Right cardiac atrium (tissue), 5 donors: ENCODE measurements at regions not wholly inside any gene's neighbourhood (a gene's known extent, or its start where the extent isn't known, plus 50 kb on each side); places are given as distances from the start of the nearest gene placed in this dataset.

Experiments used
- ATAC-seq, 2 donors: fragments of 200-7000 bp; cut with Tn5 transposase; one replicate each; pipeline versions ENCODE4 v1.8.0 to v1.9.1; 2020; ENCODE audit warnings: moderate library complexity in 2 of 2, mild to moderate bottlenecking in 1 of 2
- DNase-seq, 3 donors: peaks; one replicate each; pipeline ENCODE4 v3.0.0-alpha.2; 2020
- H3K27ac ChIP-seq: one replicate; pipeline ENCODE4 v1.5.1; 2013; ENCODE audit warnings: mild to moderate bottlenecking, low read length, control low read depth, moderate library complexity
- H3K27me3 ChIP-seq: one replicate; pipeline ENCODE4 v1.6.1; 2013; ENCODE audit not compliant: control insufficient read depth, insufficient read depth
- H3K4me1 ChIP-seq: one replicate; pipeline ENCODE4 v1.6.1; 2013; ENCODE audit warnings: low read length; ENCODE audit not compliant: control insufficient read depth, insufficient read depth
- H3K4me3 ChIP-seq: one replicate; pipeline ENCODE4 v1.5.1; 2013; ENCODE audit warnings: low read length, control low read depth
- H3K9me3 ChIP-seq: one replicate; pipeline ENCODE4 v1.6.1; 2013; ENCODE audit warnings: low read length; ENCODE audit not compliant: control insufficient read depth
- WGBS: extraction: QIAGEN DNeasy Blood & Tissue Kit; methylation state at CpG from one replicate; pipeline ENCODE4 v1.1.7; 2013; 5-methylcytosine and 5-hydroxymethylcytosine counted together
- intact Hi-C, 4 donors: fragments of 100-400 bp; cut with DNase I; formaldehyde crosslinking; loops; one replicate each; pipeline versions ENCODE4 v1.11.0 to v1.14.0; 2022 to 2023
- donor health status: healthy with polysubstance abuse.
- donor health status: DM: no; HTN: yes; CAD: no.
- donor health status: DM: no; HTN: no; CAD: no.
- donor health status: DM: no; HTN: yes; CAD: no; lungs with severe emphysema.
- donor health status: DM: yes; HTN: yes; CAD: no.

- intact Hi-C loops = loop anchor here in 1 of 4 donors (10.0 kb wide), 1 partner anchor 67 kb away; no protein-coding TSS in a partner anchor
- DNase-seq = no peak
- ATAC-seq = no peak
Measured at GRCh38 chr15:77781151-77781945, 148.6 kb upstream of the LINGO1 start.

GRCh38 chr15:77778802-77779201 lies 146.1 kb upstream of the LINGO1 start:
- no peaks in the 10 kb centered on the region for H3K27me3 ChIP-seq
- intact Hi-C loops = no loop called here
- DNase-seq = no peak

More at GRCh38 chr15:77781151-77781945, 148.6 kb upstream of the LINGO1 start:
- no peak overlapping the region for H3K27ac ChIP-seq
- no peaks in the 10 kb centered on the region for H3K9me3 ChIP-seq
- 81% methylated on average over 16 of the region's 16 CpGs for WGBS
- H3K27me3 ChIP-seq = no peaks in the 10 kb centered on the region
- H3K4me1 ChIP-seq = no peaks in the 10 kb centered on the region
- no peak overlapping the region for H3K4me3 ChIP-seq

GRCh38 chr15:77775837-77776236 lies 143.1 kb upstream of the LINGO1 start:
- intact Hi-C loops = no loop called here
- no peaks in the 10 kb centered on the region for H3K9me3 ChIP-seq
- ATAC-seq (no peak), DNase-seq (no peak)
- H3K27me3 ChIP-seq = no peaks in the 10 kb centered on the region
- no peaks in the 10 kb centered on the region for H3K4me1 ChIP-seq
- 74% methylated on average over 10 of the region's 10 CpGs for WGBS
- no peak overlapping the region for H3K27ac ChIP-seq
- H3K4me3 ChIP-seq = no peak overlapping the region

More at GRCh38 chr15:77778802-77779201, 146.1 kb upstream of the LINGO1 start:
- Histone ChIP-seq H3K9me3 (no peaks in the 10 kb centered on the region), H3K4me1 (no peaks in the 10 kb centered on the region), H3K27ac (no peak overlapping the region), H3K4me3 (no peak overlapping the region)
- ATAC-seq = no peak
- WGBS = 88% methylated on average over 5 of the region's 5 CpGs

GRCh38 chr15:77775373-77775772 lies 142.7 kb upstream of the LINGO1 start:
- no peak for ATAC-seq
- H3K9me3 ChIP-seq = no peaks in the 10 kb centered on the region
- H3K4me1 ChIP-seq = no peaks in the 10 kb centered on the region
- DNase-seq = no peak
- 72% methylated on average over 7 of the region's 7 CpGs for WGBS
- H3K27ac ChIP-seq = no peak overlapping the region
- H3K27me3 ChIP-seq = no peaks in the 10 kb centered on the region
- intact Hi-C loops = no loop called here
- H3K4me3 ChIP-seq = no peak overlapping the region

GRCh38 chr15:77774350-77774749 lies 141.6 kb upstream of the LINGO1 start:
- no peaks in the 10 kb centered on the region for H3K4me1 ChIP-seq
- 86% methylated on average over 8 of the region's 8 CpGs for WGBS
- no peaks in the 10 kb centered on the region for H3K9me3 ChIP-seq
- H3K27ac ChIP-seq = no peak overlapping the region
- no peaks in the 10 kb centered on the region for H3K27me3 ChIP-seq
- intact Hi-C loops = no loop called here
- H3K4me3 ChIP-seq = no peak overlapping the region
- DNase-seq (no peak), ATAC-seq (no peak)

- no peak for DNase-seq
- 91% methylated on average over 5 of the region's 5 CpGs for WGBS
- intact Hi-C loops = no loop called here
- Histone ChIP-seq H3K4me3 (no peak overlapping the region), H3K9me3 (no peaks in the 10 kb centered on the region), H3K4me1 (no peaks in the 10 kb centered on the region), H3K27ac (no peak overlapping the region), H3K27me3 (no peaks in the 10 kb centered on the region)
- ATAC-seq = no peak
Measured at GRCh38 chr15:77773903-77774302, 141.2 kb upstream of the LINGO1 start.

GRCh38 chr15:77772641-77773402 lies 140.1 kb upstream of the LINGO1 start:
- intact Hi-C loops = no loop called here
- H3K9me3 ChIP-seq = no peaks in the 10 kb centered on the region
- 70% methylated on average over 11 of the region's 11 CpGs for WGBS
- no peak overlapping the region for H3K27ac ChIP-seq
- H3K4me1 ChIP-seq = no peaks in the 10 kb centered on the region
- no peaks in the 10 kb centered on the region for H3K27me3 ChIP-seq
- ATAC-seq = no peak
- no peak overlapping the region for H3K4me3 ChIP-seq
- no peak for DNase-seq

- WGBS = 76% methylated on average over 7 of the region's 7 CpGs
- DNase-seq (no peak), ATAC-seq (no peak)
- Histone ChIP-seq H3K4me3 (no peak overlapping the region), H3K4me1 (no peaks in the 10 kb centered on the region), H3K9me3 (no peaks in the 10 kb centered on the region), H3K27me3 (no peaks in the 10 kb centered on the region), H3K27ac (no peak overlapping the region)
- intact Hi-C loops = no loop called here
Measured at GRCh38 chr15:77771616-77772015, 138.9 kb upstream of the LINGO1 start.

GRCh38 chr15:77769700-77770099 lies 137.0 kb upstream of the LINGO1 start:
- WGBS = 74% methylated on average over 7 of the region's 7 CpGs
- Histone ChIP-seq H3K9me3 (no peaks in the 10 kb centered on the region), H3K27ac (no peak overlapping the region), H3K27me3 (no peaks in the 10 kb centered on the region), H3K4me3 (no peak overlapping the region), H3K4me1 (no peaks in the 10 kb centered on the region)
- no peak for ATAC-seq
- intact Hi-C loops = no loop called here
- no peak for DNase-seq

GRCh38 chr15:77768521-77769078 lies 135.9 kb upstream of the LINGO1 start:
- Histone ChIP-seq H3K9me3 (no peaks in the 10 kb centered on the region), H3K27ac (no peak overlapping the region), H3K4me3 (no peak overlapping the region), H3K4me1 (no peaks in the 10 kb centered on the region), H3K27me3 (no peaks in the 10 kb centered on the region)
- WGBS = 45% methylated on average over 7 of the region's 7 CpGs
- ATAC-seq (no peak), DNase-seq (no peak)
- intact Hi-C loops = no loop called here

- 56% methylated on average over 5 of the region's 5 CpGs for WGBS
- no peaks in the 10 kb centered on the region for H3K4me1 ChIP-seq
- no peak for ATAC-seq
- H3K4me3 ChIP-seq = no peak overlapping the region
- no peak for DNase-seq
- intact Hi-C loops = no loop called here
- no peaks in the 10 kb centered on the region for H3K27me3 ChIP-seq
- no peak overlapping the region for H3K27ac ChIP-seq
- H3K9me3 ChIP-seq = no peaks in the 10 kb centered on the region
Measured at GRCh38 chr15:77768107-77768506, 135.4 kb upstream of the LINGO1 start.
